ENCODE measurements at regions not wholly inside any gene's neighbourhood (a gene's known extent, or its start where the extent isn't known, plus 50 kb on each side); places are given as distances from the start of the nearest gene placed in this dataset.

DNA sequence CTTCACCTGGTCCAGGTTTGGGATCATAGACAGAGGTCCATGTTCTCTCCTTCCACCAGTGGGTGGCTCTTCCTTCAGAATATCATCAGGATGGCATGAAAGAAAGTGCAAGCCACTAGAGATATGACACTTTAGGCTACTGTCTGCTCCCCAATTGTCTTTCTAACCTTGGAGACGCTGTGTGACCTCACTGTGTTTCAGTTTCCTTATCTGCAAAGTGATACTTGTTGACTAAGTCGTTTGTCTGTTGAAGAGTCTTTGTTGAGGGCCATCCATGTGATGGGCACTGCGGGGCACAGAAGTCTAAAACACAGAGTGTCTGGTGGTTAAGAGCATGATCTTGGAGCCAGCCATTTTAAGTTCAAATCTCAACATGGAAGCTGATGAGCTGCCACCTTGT lies 259.9 kb upstream of the THSD7B start:
- TF ChIP-seq TAF1 (IDR thresholded peaks at IDR 0.05; ENCODE audit: borderline replicate concordance, insufficient read depth, low read length) (no peak), SIN3A (IDR thresholded peaks at IDR 0.05; ENCODE audit: borderline replicate concordance, insufficient read depth, low read length) (no peak), POLR2AphosphoS5 (IDR thresholded peaks at IDR 0.05; ENCODE audit: low read depth, low read length) (no peak), REST (IDR thresholded peaks at IDR 0.05; ENCODE audit: insufficient read depth in 1 of 2, low read depth in 2 of 2, low read length in 2 of 2) (no peak), FOXP2 (optimal IDR thresholded peaks at IDR 0.05; ENCODE audit: borderline replicate concordance, extremely low read depth, extremely low read length, insufficient read depth) (no peak)

- TF ChIP-seq FOXP2 (optimal IDR thresholded peaks at IDR 0.05; ENCODE audit: borderline replicate concordance, extremely low read depth, extremely low read length, insufficient read depth) (no peak), REST (IDR thresholded peaks at IDR 0.05; ENCODE audit: insufficient read depth in 1 of 2, low read depth in 2 of 2, low read length in 2 of 2) (no peak), POLR2AphosphoS5 (IDR thresholded peaks at IDR 0.05; ENCODE audit: low read depth, low read length) (no peak), TAF1 (IDR thresholded peaks at IDR 0.05; ENCODE audit: borderline replicate concordance, insufficient read depth, low read length) (no peak)
Observed at GRCh38 chr2:136502660-136503059, 262.7 kb upstream of the THSD7B start.

DNA sequence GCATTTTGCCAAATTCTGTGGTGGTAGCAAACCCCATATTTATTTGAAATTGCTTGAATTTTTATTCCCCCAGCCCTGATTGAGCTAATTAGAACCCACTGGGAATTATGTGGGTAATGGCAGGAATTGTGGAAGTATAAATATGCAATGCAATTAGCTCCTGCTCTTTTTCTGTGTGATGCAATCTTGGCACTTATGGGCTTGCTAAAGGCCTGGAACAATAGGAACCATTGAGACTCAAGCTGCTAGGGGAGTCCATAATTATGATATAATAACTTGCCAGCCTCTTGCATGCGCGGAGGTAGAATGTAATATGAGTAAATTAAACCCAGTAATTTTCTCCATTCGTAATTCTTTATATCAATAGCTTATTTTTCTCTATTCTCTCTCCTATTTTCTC lies 267.6 kb upstream of the THSD7B start:
- TF ChIP-seq TAF1 (IDR thresholded peaks at IDR 0.05; ENCODE audit: borderline replicate concordance, insufficient read depth, low read length) (no peak), FOXP2 (optimal IDR thresholded peaks at IDR 0.05; ENCODE audit: borderline replicate concordance, extremely low read depth, extremely low read length, insufficient read depth) (no peak), SIN3A (IDR thresholded peaks at IDR 0.05; ENCODE audit: borderline replicate concordance, insufficient read depth, low read length) (no peak), REST (IDR thresholded peaks at IDR 0.05; ENCODE audit: insufficient read depth in 1 of 2, low read depth in 2 of 2, low read length in 2 of 2) (no peak), POLR2AphosphoS5 (IDR thresholded peaks at IDR 0.05; ENCODE audit: low read depth, low read length) (no peak)

- TF ChIP-seq SIN3A (IDR thresholded peaks at IDR 0.05; ENCODE audit: borderline replicate concordance, insufficient read depth, low read length), result no peak
- TF ChIP-seq TAF1 (IDR thresholded peaks at IDR 0.05; ENCODE audit: borderline replicate concordance, insufficient read depth, low read length), result no peak
- no peak for TF ChIP-seq FOXP2 (optimal IDR thresholded peaks at IDR 0.05; ENCODE audit: borderline replicate concordance, extremely low read depth, extremely low read length, insufficient read depth)
- TF ChIP-seq REST (IDR thresholded peaks at IDR 0.05; ENCODE audit: insufficient read depth in 1 of 2, low read depth in 2 of 2, low read length in 2 of 2), result no peak
Observed at GRCh38 chr2:136496966-136497365, 268.4 kb upstream of the THSD7B start.

GRCh38 chr2:136495636-136496035 lies 269.7 kb upstream of the THSD7B start:
- TF ChIP-seq TAF1 (IDR thresholded peaks at IDR 0.05; ENCODE audit: borderline replicate concordance, insufficient read depth, low read length), result no peak
